NCI-H2196 (cell line): ENCODE measurements at regions not wholly inside any gene's neighbourhood (a gene's known extent, or its start where the extent isn't known, plus 50 kb on each side); places are given as distances from the start of the nearest gene placed in this dataset.
"Not testable (repeated sequence)": the region's sequence is repeated elsewhere in the genome, so short reads cannot be mapped to it uniquely, and the experiment has no call there.

Experiments
- DNase-seq: peaks from one replicate; lab custom pipeline; 2025; ENCODE audit not compliant: unreplicated experiment; lab: John Stamatoyannopoulos, UW

- DNase-seq: no peak
These were observed 300.5 kb upstream of the CTNND2 start for GRCh38 chr5:12204761-12205160.

GRCh38 chr5:12193536-12193935 lies 289.3 kb upstream of the CTNND2 start:
- no peak for DNase-seq

GRCh38 chr5:12183003-12183402 lies 278.8 kb upstream of the CTNND2 start:
- DNase-seq: no peak

- DNase-seq: no peak
These were observed 273.6 kb upstream of the CTNND2 start for GRCh38 chr5:12177851-12178250.

- no peak for DNase-seq
These were observed 273.0 kb upstream of the CTNND2 start for GRCh38 chr5:12177225-12177624.

GRCh38 chr5:12175914-12176585 lies 271.8 kb upstream of the CTNND2 start:
- no peak for DNase-seq

- no peak for DNase-seq
These were observed 270.5 kb upstream of the CTNND2 start for GRCh38 chr5:12174734-12175133.

- no peak for DNase-seq
These were observed 265.3 kb upstream of the CTNND2 start for GRCh38 chr5:12169536-12169935.

- DNase-seq: no peak
These were observed 258.6 kb upstream of the CTNND2 start for GRCh38 chr5:12162863-12163262.

GRCh38 chr5:12147513-12147912 lies 243.3 kb upstream of the CTNND2 start:
- DNase-seq: no peak

- no peak for DNase-seq
These were observed 237.2 kb upstream of the CTNND2 start for GRCh38 chr5:12141496-12141895.

- DNase-seq: no peak
These were observed 229.3 kb upstream of the CTNND2 start for GRCh38 chr5:12133520-12133919.

- not testable (repeated sequence) for DNase-seq
These were observed 226.8 kb upstream of the CTNND2 start for GRCh38 chr5:12131020-12131419.

- DNase-seq: no peak
These were observed 221.6 kb upstream of the CTNND2 start for GRCh38 chr5:12125895-12126294.

GRCh38 chr5:12119657-12120056 lies 215.4 kb upstream of the CTNND2 start:
- DNase-seq: no peak

- DNase-seq: no peak
These were observed 209.8 kb upstream of the CTNND2 start for GRCh38 chr5:12114075-12114474.

- no peak for DNase-seq
These were observed 208.8 kb upstream of the CTNND2 start for GRCh38 chr5:12113062-12113461.

GRCh38 chr5:12111261-12111660 lies 207.0 kb upstream of the CTNND2 start:
- no peak for DNase-seq

GRCh38 chr5:12110629-12111028 lies 206.4 kb upstream of the CTNND2 start:
- no peak for DNase-seq

- no peak for DNase-seq
These were observed 204.9 kb upstream of the CTNND2 start for GRCh38 chr5:12109075-12109688.

GRCh38 chr5:12102151-12102550 lies 197.9 kb upstream of the CTNND2 start:
- no peak for DNase-seq

GRCh38 chr5:12100542-12100941 lies 196.3 kb upstream of the CTNND2 start:
- no peak for DNase-seq

- no peak for DNase-seq
These were observed 195.1 kb upstream of the CTNND2 start for GRCh38 chr5:12099296-12099695.
